GM21367 (cell line): ENCODE measurements at regions not wholly inside any gene's neighbourhood (a gene's known extent, or its start where the extent isn't known, plus 50 kb on each side); places are given as distances from the start of the nearest gene placed in this dataset.

ENCODE experiments used
- ATAC-seq: cut with Tn5 transposase; IDR thresholded peaks from one replicate; pipeline ENCODE4 v1.9.1; 2021; ENCODE audit not compliant: unreplicated experiment

- ATAC-seq, result no peak
These were observed 990.1 kb upstream of the LRFN5 start for GRCh38 chr14:40616579-40616978.

GRCh38 chr14:40601063-40601462, 1005.6 kb upstream of the LRFN5 start:
- no peak for ATAC-seq

GRCh38 chr14:40599725-40600124, 1007.0 kb upstream of the LRFN5 start:
- ATAC-seq, result no peak

- no peak for ATAC-seq
These were observed 1025.4 kb upstream of the LRFN5 start for GRCh38 chr14:40581264-40581663.

- no peak for ATAC-seq
These were observed 1029.7 kb upstream of the LRFN5 start for GRCh38 chr14:40576880-40577478.

GRCh38 chr14:40574780-40575179, 1031.9 kb upstream of the LRFN5 start:
- no peak for ATAC-seq

GRCh38 chr14:40525314-40525713, 1081.4 kb upstream of the LRFN5 start:
- ATAC-seq, result no peak

GRCh38 chr14:40523123-40523522, 1083.6 kb upstream of the LRFN5 start:
- ATAC-seq, result no peak

GRCh38 chr14:40494483-40494882, 1062.2 kb upstream of the FBXO33 start:
- no peak for ATAC-seq

GRCh38 chr14:40487824-40488223, 1055.6 kb upstream of the FBXO33 start:
- no peak for ATAC-seq

GRCh38 chr14:40485688-40486087, 1053.5 kb upstream of the FBXO33 start:
- no peak for ATAC-seq

GRCh38 chr14:40476005-40476404, 1043.8 kb upstream of the FBXO33 start:
- no peak for ATAC-seq

- no peak for ATAC-seq
These were observed 1035.7 kb upstream of the FBXO33 start for GRCh38 chr14:40467969-40468368.

- ATAC-seq, result no peak
These were observed 1032.3 kb upstream of the FBXO33 start for GRCh38 chr14:40464531-40464930.

- ATAC-seq, result no peak
These were observed 1031.7 kb upstream of the FBXO33 start for GRCh38 chr14:40463886-40464285.

GRCh38 chr14:40452674-40453073, 1020.4 kb upstream of the FBXO33 start:
- ATAC-seq, result no peak

- no peak for ATAC-seq
These were observed 1014.8 kb upstream of the FBXO33 start for GRCh38 chr14:40447017-40447416.

GRCh38 chr14:40445020-40445419, 1012.8 kb upstream of the FBXO33 start:
- ATAC-seq, result no peak

GRCh38 chr14:40436551-40436950, 1004.3 kb upstream of the FBXO33 start:
- ATAC-seq, result no peak

- ATAC-seq, result peak; percentile 70
These were observed 985.7 kb upstream of the FBXO33 start for GRCh38 chr14:40417777-40418401.

GRCh38 chr14:40416565-40416964, 984.3 kb upstream of the FBXO33 start:
- no peak for ATAC-seq

GRCh38 chr14:40414386-40414785, 982.2 kb upstream of the FBXO33 start:
- ATAC-seq, result no peak

GRCh38 chr14:40413136-40413535, 980.9 kb upstream of the FBXO33 start:
- no peak for ATAC-seq
